ENCODE measurements at regions not wholly inside any gene's neighbourhood (a gene's known extent, or its start where the extent isn't known, plus 50 kb on each side); places are given as distances from the start of the nearest gene placed in this dataset.

DNA sequence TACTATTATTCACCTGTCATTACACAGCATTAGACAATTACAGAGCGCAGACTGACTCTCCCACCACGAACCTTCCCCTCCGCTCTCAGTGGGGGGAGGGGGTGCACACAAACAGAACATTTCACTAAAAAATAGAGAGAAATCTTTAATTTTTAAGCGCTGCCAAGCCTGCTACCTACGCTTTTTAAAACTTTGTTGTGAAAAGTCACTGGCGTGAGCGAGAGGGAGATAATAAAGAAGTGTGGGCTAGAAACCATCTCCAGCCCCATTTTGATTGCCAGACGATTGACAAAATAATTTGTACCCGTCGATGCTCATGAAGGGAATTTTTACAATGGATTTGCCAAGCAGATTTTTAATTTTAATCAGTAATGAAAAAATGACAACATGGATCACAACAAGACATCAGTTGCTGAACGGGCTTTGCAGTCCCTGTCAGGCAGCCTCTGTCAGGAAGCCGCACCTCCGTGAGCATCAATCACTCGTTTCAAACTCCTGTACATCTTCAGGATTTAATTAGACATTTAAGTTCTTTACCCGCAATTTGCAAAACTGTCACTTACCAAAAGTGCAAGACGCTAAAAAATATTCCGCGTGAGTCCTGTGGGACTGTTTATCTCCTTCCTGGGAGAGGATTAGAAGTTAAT is 209.1 kb downstream of the BCL11B start:
- TF ChIP-seq, protein P1, sequence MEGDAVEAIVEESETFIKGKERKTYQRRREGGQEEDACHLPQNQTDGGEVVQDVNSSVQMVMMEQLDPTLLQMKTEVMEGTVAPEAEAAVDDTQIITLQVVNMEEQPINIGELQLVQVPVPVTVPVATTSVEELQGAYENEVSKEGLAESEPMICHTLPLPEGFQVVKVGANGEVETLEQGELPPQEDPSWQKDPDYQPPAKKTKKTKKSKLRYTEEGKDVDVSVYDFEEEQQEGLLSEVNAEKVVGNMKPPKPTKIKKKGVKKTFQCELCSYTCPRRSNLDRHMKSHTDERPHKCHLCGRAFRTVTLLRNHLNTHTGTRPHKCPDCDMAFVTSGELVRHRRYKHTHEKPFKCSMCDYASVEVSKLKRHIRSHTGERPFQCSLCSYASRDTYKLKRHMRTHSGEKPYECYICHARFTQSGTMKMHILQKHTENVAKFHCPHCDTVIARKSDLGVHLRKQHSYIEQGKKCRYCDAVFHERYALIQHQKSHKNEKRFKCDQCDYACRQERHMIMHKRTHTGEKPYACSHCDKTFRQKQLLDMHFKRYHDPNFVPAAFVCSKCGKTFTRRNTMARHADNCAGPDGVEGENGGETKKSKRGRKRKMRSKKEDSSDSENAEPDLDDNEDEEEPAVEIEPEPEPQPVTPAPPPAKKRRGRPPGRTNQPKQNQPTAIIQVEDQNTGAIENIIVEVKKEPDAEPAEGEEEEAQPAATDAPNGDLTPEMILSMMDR (IDR thresholded peaks at IDR 0.05; ENCODE audit: poor library complexity, severe bottlenecking): no peak
- TF ChIP-seq EZH2 (IDR thresholded peaks at IDR 0.05; ENCODE audit: borderline replicate concordance, insufficient read depth, low read length, poor library complexity, severe bottlenecking) (no peak), POLR2AphosphoS5 (IDR thresholded peaks at IDR 0.05) (no peak), TAF1 (IDR thresholded peaks at IDR 0.05; ENCODE audit: low read depth) (no peak), MXI1 (conservative IDR thresholded peaks at IDR 0.05; ENCODE audit: poor library complexity, severe bottlenecking) (no peak), EP300 (conservative IDR thresholded peaks at IDR 0.05; ENCODE audit: poor library complexity, severe bottlenecking) (no peak), RAD21 (conservative IDR thresholded peaks at IDR 0.05) (no peak)

Data from neural cell (in vitro differentiated cells).